Transverse colon (tissue), 4 donors: ENCODE measurements at regions not wholly inside any gene's neighbourhood (a gene's known extent, or its start where the extent isn't known, plus 50 kb on each side); places are given as distances from the start of the nearest gene placed in this dataset.
"Not testable (repeated sequence)": the region's sequence is repeated elsewhere in the genome, so short reads cannot be mapped to it uniquely, and the experiment has no call there.

Experiments used
- DNase-seq: peaks from one replicate; pipeline ENCODE4 v3.0.0-alpha.2; 2019
- H3K27ac ChIP-seq, 4 donors: fragments of 200-600 bp; sonication (generic); 2 replicates each; pipeline ENCODE4 v1.5.1; 2016 to 2018; ENCODE audit warnings: inconsistent platforms in 4 of 4
- H3K27me3 ChIP-seq: fragments of 200-600 bp; sonication (generic); 2 replicates; pipeline ENCODE4 v1.5.1; 2017; ENCODE audit warnings: inconsistent platforms
- H3K36me3 ChIP-seq, 4 donors: fragments of 200-600 bp; sonication (generic); 2 replicates each; pipeline ENCODE4 v1.5.1; 2017 to 2019; ENCODE audit warnings: inconsistent platforms in 4 of 4
- H3K4me1 ChIP-seq, 4 donors: fragments of 200-600 bp; sonication (generic); 2 replicates each; pipeline ENCODE4 v1.5.1; 2017 to 2020; ENCODE audit warnings: inconsistent platforms in 4 of 4
- H3K4me3 ChIP-seq, 4 donors: fragments of 200-600 bp; sonication (generic); 1 replicate in 1 of 4; 2 replicates in 3 of 4; pipeline versions ENCODE4 v1.5.1 to v1.6.1; 2017 to 2019; ENCODE audit warnings: inconsistent platforms in 4 of 4
- H3K9me3 ChIP-seq, 2 donors: fragments of 200-600 bp; sonication (generic); 2 replicates each; pipeline ENCODE4 v1.5.1; 2017 to 2019; ENCODE audit warnings: inconsistent platforms in 2 of 2
- CTCF ChIP-seq, 5 experiments: fragments of 200-600 bp in 3 of 5; fragments of 450-650 bp in 2 of 5; sonication (generic) in 3 of 5; IDR thresholded peaks; 1 replicate in 2 of 5; 2 replicates in 3 of 5; pipeline ENCODE4 v1.5.1; 2016 to 2017; ENCODE audit warnings: antibody characterized with exemption in 5 of 5, inconsistent platforms in 3 of 5, mild to moderate bottlenecking in 2 of 5, moderate library complexity in 1 of 5
- WGBS, 2 donors: methylation state at CpG; one replicate each; pipeline ENCODE4 v1.1.5; 2018; ENCODE audit warnings: low coverage in 1 of 2; 5-methylcytosine and 5-hydroxymethylcytosine counted together
- in situ Hi-C, 4 donors: fragments of 200-750 bp; cut with MboI; loops; one replicate each; pipeline versions ENCODE4 v1.15.0 to v1.15.1; 2017; ENCODE audit warnings: low sequenced_read_pairs in 3 of 4, low pct_ligation_motif_present in 1 of 4, low pct_unique_long_range_greater_than_20kb in 1 of 4
- intact Hi-C: fragments of 100-400 bp; cut with DNase I; formaldehyde crosslinking; loops from one replicate; pipeline ENCODE4 v1.15.1; 2023; ENCODE audit warnings: low total_unique reads

GRCh38 chr1:146478125-146478720 is 249.4 kb upstream of the NOTCH2NLA start:
- H3K27me3 ChIP-seq, H3K27ac ChIP-seq, H3K4me1 ChIP-seq, in situ Hi-C loops, H3K36me3 ChIP-seq, H3K4me3 ChIP-seq, intact Hi-C loops, H3K9me3 ChIP-seq: not testable (repeated sequence)
- peak; percentile 16 for DNase-seq
- WGBS, 2 donors, result 47% methylated on average over 12 of the region's 12 CpGs; no CpG with 5 or more reads in 1 of the 2 donors
- TF ChIP-seq CTCF (IDR thresholded peaks at IDR 0.05), result peak; percentile 57 to 68 (median 63)

GRCh38 chr1:146475086-146475485 is 246.3 kb upstream of the NOTCH2NLA start:
- intact Hi-C loops, H3K36me3 ChIP-seq, H3K9me3 ChIP-seq, DNase-seq, H3K4me3 ChIP-seq, H3K27me3 ChIP-seq, H3K4me1 ChIP-seq, in situ Hi-C loops, H3K27ac ChIP-seq: not testable (repeated sequence)
- 60 to 64% methylated on average over 1 to 4 of the region's 4 CpGs for WGBS, 2 donors

GRCh38 chr1:146474216-146474615 is 245.4 kb upstream of the NOTCH2NLA start:
- 91 to 100% methylated on average over 5 to 6 of the region's 6 CpGs for WGBS, 2 donors
- H3K27ac ChIP-seq, H3K36me3 ChIP-seq, DNase-seq, in situ Hi-C loops, intact Hi-C loops, H3K4me1 ChIP-seq, H3K4me3 ChIP-seq, H3K27me3 ChIP-seq, H3K9me3 ChIP-seq: not testable (repeated sequence)

- H3K27me3 ChIP-seq, H3K4me1 ChIP-seq, intact Hi-C loops, H3K9me3 ChIP-seq, H3K36me3 ChIP-seq, in situ Hi-C loops: not testable (repeated sequence)
- peak overlapping the region; percentile 28 to 46 (median 34) for H3K4me3 ChIP-seq
- 1 to 3% methylated on average over 4 to 25 of the region's 42 CpGs for WGBS, 2 donors
- peak; percentile 78 for DNase-seq
- peak overlapping the region; percentile 9 to 55 (median 38) for H3K27ac ChIP-seq
Measured at GRCh38 chr1:146472192-146472861, 243.5 kb upstream of the NOTCH2NLA start.

GRCh38 chr1:146459939-146460338 is 231.1 kb upstream of the NOTCH2NLA start:
- H3K36me3 ChIP-seq, H3K4me3 ChIP-seq, intact Hi-C loops, H3K27ac ChIP-seq, H3K27me3 ChIP-seq, H3K4me1 ChIP-seq, H3K9me3 ChIP-seq, in situ Hi-C loops, DNase-seq: not testable (repeated sequence)
- WGBS, 2 donors, result no CpG with 5 or more reads among the region's 2 CpGs

- H3K27me3 ChIP-seq, in situ Hi-C loops: not testable (repeated sequence)
Measured at GRCh38 chr1:146459308-146459707, 230.5 kb upstream of the NOTCH2NLA start.

GRCh38 chr1:146448877-146449246 is 220.0 kb upstream of the NOTCH2NLA start:
- in situ Hi-C loops, DNase-seq, H3K36me3 ChIP-seq, H3K4me3 ChIP-seq, intact Hi-C loops, H3K27me3 ChIP-seq, H3K4me1 ChIP-seq, H3K27ac ChIP-seq, H3K9me3 ChIP-seq: not testable (repeated sequence)
- 14% methylated on average over 3 of the region's 13 CpGs; no CpG with 5 or more reads in 1 of the 2 donors for WGBS, 2 donors

More at GRCh38 chr1:146459308-146459707, 230.5 kb upstream of the NOTCH2NLA start:
- intact Hi-C loops, H3K4me1 ChIP-seq, H3K4me3 ChIP-seq, H3K36me3 ChIP-seq, H3K27ac ChIP-seq, DNase-seq, H3K9me3 ChIP-seq: not testable (repeated sequence)
- 96% methylated on average over 5 of the region's 5 CpGs; no CpG with 5 or more reads in 1 of the 2 donors for WGBS, 2 donors
